GM21717 (cell line): ENCODE measurements at regions not wholly inside any gene's neighbourhood (a gene's known extent, or its start where the extent isn't known, plus 50 kb on each side); places are given as distances from the start of the nearest gene placed in this dataset.
"Not testable (repeated sequence)": the region's sequence is repeated elsewhere in the genome, so short reads cannot be mapped to it uniquely, and the experiment has no call there.

Experiments used
- ATAC-seq: cut with Tn5 transposase; IDR thresholded peaks from one replicate; pipeline ENCODE4 v1.9.1; 2021; ENCODE audit warnings: mild to moderate bottlenecking, moderate library complexity; ENCODE audit not compliant: unreplicated experiment

DNA sequence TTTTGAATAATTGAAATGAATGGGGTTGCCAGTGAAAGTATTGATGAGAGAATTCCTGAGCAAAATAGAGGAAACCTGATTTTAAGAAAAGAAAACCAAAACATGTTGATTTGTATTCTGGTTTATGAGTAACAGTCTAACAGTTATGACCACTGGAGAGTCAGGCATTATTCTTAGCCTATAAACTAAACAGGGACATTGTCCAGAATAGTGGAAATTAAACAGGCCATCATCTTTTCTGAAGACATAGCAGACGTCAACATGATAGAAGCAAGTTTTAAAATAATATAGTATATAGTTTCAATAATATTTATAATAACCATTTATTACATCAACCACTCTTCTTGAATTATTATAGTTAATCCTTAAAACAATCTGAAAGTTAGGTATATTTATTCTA lies 178.3 kb upstream of the MPDZ start:
- no peak for ATAC-seq

DNA sequence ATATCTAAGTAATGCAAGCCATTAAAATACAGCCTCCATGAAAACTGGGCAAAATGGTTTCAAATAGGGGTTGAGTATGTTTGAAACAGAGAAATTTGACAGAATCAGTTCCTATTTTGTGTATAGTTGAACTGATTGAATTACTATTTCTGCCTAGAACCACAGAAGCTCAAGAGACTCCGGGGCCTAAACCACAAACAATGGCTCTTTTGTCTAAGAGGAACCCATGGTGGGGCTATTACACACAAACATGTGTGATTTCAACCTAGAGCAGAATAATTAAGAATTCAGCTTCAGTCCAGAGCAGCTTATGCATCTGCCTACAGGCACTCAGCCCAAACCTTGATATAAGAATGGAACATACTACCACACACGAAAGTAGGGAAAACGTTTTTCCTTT lies 171.2 kb upstream of the MPDZ start:
- no peak for ATAC-seq

DNA sequence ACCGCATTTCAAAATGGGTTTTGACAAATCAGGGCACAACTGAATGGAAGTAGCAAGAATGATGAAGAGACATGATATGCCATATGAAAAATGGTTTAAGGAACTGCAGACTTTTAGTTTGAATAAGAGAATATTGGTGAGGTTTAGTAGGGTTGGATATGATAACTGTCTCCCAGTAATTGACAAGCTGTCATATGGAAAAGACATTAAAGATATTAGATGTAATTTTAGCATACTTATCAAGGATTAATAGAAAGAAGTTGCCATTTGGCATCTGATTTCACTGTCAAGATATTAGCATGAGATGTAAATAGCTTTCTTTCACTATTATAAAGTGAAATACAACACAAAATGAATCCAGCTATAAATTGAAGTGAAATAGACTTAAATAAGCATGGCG lies 169.0 kb upstream of the MPDZ start:
- ATAC-seq: no peak

DNA sequence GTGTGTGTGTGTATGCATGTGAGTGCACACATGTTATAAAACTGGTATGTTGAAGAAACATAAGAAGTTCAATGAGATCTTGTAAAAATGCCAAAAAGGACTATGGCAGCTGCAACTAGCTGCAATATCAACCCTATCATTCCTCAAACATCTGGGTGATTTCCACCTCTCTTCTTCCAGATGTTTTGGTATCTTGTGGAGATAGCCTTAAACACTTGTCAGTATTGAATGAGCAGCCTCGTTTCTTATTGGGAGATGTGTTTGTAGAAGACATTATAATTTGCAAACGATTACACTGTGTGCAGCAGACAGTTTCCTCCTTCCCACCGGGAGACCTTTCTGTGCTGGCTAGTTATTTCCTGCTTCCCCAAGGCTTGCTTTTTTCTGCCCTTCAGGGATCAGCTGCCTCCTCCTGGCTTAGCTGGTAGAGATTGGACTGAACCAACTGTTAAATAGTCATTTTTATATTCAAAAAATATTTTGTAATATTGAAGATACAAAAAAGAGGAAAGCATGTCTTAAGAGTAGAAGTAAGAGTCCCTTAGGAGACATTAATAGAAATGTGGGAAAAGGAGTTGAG lies 168.4 kb upstream of the MPDZ start:
- no peak for ATAC-seq

DNA sequence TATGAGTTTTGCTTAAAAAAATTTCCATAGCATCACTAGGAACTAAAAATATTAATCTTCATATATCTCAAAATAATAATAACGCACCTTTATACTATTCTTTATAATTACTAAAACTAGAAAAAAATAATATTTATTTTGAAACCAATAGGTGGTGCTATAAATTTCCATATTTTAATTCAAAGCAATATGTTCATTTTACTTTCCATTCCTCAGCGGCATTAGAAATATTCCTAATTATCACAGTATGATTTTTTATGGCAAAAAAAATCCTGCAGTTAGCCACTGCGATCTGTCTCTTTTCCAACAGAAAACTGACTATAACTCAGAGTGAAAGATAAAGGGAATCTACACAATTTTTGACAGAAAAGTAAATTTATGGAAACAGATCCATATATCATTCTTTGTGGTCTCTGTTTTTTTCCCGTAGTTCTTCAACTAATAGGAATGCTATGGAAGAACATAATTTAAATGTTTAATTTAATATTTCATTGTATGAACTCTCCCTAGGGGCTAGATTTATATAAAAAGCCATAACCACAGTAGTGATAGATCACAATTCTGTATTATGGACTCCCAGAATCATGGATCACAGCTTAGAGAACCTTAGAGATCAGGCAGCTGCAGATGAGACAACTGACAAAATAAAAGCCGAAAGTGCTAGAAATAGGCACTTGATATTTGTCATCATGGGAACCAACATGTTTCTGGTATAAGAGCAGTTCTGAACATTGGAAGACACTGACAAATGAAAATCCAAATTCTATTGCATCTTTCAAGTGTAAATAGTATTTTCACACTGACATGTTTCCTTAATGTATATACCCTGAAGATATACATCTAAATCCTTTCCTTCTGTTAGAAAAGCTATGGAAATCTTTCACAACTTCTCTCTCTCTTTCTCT lies 167.7 kb upstream of the MPDZ start:
- no peak for ATAC-seq

DNA sequence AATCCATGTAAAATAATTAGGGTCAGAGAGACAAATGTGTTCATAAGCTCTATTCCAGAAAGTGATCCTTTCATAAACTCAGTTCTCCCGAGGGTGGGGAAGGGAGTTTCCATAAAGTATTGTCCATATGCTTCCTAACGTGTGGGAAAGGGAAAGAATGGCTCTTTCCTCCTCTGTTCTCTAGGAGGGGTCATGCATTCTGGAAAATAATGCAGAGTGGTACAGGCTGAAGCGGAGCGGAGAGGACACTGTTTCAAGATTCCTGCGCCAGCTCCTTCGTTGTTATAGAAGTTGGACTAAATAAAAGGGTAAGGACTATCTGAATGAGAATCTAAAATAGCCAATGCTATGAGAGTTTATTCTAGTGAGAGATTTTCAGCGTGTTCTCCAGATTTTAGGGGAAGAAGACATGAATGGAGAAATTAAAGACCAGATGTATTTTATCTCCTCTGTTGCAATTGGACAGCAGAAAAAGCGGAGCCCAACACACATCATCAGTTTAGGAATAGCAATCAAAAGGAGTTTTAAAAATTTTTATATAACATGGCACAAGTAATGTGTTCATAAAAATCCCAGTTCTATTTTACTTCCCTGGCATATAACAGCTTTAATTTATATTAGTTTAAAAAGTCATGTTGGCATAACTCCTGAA lies 166.9 kb upstream of the MPDZ start:
- ATAC-seq: no peak

DNA sequence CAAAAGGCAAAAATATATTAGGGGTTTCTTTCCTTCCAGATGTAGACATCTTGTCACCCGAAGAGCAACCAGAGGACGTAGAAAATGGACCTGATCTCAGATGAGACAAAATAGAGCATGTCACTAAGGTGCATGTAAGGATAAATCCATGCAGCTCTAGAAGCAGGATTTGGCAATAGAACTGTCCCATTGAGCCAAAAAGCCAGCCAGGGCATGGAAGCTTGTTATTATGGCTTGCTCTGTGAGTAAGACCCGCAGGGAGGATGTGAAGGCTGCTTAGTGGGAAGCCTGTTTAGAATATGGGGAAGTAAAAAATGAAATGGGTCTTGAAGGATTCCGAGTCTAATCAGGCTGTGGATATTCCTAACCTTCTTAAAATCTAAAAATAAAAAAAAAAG lies 165.6 kb upstream of the MPDZ start:
- ATAC-seq: no peak

DNA sequence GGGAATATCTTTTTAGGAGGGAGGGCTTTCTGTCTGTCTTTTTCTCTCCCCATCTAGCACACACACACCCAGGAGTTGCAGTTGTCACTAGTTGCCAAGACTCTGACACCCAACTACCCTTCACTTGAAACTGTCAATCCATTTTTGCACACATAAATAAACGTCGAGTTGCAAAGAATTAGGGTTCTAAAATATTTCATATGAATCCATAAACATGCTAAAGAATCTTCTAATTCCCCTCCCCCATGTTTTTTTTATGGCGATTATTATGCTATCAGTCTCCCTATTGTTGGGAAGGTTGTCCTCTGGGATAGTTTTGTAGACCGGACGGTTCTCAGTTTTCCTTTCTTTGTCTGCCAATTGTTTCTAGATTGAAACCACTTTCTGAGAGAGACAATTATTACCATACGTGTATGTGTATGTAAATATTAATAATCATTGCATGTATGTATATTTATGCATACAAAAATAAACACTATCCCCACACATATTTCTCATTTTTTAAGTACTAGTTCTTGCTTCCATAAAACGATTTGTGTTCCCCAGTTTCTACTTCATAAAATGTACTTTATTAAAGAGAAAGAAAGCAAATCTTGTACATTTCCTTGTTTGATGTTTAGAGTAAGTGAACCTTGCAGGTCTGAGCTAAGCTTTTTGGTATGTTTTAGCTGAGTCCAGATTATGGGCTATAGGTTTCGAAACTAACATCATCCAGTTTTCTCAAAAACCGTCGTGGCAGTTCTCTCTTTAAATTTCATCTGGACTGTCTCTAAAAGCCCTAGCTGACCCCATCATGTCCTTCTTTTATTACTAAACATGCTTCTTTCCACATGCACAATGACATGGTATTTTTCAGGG lies 165.0 kb upstream of the MPDZ start:
- no peak for ATAC-seq

DNA sequence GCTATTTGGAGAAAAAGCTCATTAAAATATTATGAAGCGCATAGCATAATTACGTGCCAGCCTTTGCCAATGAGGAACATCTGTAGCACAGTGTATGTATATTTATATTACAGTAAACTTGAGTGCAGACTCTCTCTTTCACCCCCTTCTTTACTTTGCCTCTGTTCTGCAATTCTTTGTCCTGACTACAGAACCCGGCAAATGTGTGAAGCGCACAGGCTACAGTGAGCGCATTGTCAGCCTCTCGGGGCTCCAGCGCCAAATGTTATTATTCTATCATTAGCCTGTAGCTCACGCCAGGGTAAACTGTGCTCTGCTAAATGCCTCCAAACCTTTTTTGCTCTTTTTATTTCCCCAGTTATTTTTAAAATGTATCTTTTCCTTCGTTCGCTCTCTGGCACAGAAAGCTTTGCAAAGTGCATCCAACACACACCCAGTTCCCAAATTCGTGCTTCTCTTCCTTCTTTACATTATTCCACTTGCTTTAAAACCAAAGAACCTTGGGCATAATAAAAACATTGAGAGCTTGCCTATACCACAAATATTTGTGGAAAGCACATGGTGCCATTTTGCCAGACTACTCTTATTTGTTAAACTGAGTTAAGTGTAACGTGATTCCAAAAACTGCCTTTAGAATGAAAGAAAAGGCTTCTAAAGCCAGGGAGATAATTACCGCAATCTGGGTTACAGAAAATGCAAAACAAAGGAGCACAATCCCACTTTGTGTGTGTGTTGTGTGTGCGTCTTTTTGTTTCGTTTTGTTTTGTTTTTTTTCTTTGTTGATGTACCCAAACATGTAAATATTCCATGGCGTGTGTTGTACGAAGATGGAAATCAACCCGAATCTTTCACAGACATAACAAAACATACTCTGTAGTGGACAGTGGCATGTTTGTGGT lies 164.1 kb upstream of the MPDZ start:
- no peak for ATAC-seq

DNA sequence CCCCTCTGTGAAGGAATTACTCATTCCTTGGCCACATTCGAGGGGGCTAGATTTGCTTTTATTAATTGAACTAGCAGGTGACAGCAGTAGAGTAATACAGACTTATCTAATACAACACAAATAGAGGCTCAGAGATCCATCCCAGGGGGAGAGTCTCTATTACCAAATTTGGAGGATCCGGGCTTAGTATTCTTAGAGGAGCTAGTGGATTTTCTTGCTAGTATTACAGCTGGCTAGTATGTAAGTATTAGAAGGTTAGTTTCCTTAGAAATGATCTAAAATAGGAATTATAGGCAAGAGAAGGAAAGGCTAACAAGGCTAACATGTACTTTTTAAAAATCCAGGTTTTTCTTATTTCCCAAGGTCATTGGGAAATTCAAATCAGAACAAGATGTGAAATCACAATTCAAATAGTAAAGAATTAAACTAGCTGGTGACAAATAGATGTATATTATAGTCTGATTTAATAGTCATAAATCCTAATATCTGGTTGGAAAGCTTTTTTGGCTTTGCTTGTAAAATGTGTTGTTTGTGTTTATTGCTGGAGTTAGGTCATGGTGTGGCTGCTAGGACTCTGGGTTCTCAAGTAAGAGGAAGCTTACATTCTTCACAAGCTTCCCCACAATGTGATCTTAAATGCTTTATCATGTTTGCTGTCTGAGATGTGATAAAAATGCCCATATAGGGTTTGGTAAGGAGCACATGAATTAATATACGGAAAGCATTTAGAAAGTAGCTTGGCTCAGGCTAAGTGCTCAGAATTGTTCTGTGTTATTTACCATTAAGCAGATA lies 160.4 kb upstream of the MPDZ start:
- no peak for ATAC-seq

DNA sequence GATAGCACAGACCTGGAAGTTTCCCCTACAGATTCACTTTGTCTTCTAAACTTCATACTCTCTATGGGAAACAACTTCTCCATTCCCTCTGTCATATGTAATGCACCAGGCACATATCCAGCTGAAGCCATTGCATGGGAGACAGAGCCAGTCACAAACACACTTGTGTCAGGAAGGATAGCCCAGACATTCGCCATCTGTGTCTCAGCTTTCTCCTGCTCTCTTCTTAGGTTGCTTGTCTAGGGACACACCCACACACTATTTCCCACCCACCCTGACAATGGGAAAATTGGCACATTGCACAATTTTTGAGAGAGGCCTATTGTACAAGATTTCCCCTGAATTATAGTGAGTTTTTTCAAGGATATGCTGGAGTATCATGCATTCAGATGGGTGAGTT lies 158.4 kb upstream of the MPDZ start:
- no peak for ATAC-seq

DNA sequence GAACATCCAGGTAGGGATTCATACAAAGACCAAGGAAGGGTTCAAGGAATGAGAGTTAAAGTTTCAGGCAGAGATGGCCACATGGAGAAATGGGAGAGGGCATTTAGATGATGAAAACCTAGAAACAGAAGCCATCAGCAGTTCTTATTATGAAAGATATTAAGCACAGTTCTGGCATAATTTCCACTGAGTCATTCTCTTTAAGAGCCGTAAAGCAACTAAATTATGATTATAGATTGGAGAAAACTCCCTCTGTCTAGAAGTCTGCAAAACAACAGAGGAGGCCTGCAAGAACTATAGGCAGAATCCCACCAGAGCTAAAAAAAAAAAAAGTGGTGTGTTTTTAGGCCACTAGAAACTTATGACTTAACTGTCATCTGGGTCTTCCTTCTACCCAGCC lies 157.1 kb upstream of the MPDZ start:
- ATAC-seq: no peak

DNA sequence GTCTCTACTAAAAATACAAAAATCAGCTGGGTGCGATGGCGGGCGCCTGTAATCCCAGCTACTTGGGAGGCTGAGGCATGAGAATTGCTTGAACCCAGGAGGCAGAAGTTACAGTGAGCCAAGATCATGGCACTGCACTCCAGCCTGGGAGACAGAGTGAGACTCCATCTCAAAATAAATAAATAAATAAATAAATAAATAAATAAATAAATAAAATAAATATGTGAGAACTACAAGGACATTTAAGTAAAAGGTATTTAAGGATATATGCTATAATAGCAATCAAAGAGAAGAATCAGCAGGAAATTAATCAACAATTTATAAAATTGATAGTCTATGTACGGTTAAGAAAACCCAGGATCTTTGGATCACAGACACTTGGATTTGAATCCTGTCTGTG lies 154.0 kb upstream of the MPDZ start:
- ATAC-seq: not testable (repeated sequence)

DNA sequence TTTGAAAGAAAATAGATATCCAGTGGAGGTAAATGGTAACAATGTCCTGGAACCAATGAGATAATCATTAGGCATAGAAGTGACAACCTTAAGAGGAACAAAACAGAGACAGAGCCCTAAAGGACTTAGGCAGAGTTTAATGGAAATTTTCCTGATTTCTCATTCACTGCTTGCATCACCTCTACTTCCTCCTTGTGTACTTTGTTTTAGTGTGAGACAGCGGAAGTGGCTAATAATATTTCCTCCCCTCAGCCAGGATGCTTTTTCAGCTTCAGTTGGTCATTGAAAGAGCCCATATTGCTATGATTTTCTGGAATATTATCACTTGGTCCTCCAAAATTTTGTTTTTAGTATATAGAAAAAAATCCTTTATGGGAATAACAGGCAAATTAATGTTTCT lies 153.4 kb upstream of the MPDZ start:
- no peak for ATAC-seq

DNA sequence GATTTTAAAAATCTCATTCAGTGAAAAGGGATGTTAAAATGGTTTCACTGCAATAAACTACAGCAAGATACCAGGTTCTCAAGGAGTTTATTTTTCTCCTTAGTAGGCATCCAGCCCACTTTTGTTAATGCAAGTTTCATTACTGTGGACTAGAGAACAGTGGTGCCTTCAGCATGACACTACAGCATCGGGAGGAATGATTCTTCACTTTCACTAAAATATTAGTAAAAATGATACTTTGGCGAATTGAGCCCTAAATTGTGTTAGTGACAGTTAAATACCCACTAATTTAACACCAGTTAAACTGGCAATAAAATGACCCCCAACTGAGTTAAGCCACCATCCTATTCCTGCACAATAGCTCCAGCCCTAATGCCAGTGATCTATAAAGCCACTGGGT lies 152.2 kb upstream of the MPDZ start:
- no peak for ATAC-seq

DNA sequence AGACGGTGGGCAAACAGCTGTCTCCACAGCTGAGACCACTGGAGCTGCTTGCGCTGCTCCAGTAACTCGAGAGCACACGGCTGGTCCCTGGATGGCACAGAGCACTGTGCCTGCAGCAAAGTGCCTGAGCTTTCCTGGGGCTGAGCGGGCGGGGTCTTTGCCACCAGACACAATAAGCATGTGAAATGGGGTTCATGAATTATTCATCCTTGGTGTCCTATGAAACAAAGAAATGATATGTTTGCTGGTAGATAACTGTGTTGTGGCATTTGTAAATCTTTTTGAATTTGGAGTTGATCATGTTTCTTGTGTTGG lies 151.7 kb upstream of the MPDZ start:
- ATAC-seq: no peak

DNA sequence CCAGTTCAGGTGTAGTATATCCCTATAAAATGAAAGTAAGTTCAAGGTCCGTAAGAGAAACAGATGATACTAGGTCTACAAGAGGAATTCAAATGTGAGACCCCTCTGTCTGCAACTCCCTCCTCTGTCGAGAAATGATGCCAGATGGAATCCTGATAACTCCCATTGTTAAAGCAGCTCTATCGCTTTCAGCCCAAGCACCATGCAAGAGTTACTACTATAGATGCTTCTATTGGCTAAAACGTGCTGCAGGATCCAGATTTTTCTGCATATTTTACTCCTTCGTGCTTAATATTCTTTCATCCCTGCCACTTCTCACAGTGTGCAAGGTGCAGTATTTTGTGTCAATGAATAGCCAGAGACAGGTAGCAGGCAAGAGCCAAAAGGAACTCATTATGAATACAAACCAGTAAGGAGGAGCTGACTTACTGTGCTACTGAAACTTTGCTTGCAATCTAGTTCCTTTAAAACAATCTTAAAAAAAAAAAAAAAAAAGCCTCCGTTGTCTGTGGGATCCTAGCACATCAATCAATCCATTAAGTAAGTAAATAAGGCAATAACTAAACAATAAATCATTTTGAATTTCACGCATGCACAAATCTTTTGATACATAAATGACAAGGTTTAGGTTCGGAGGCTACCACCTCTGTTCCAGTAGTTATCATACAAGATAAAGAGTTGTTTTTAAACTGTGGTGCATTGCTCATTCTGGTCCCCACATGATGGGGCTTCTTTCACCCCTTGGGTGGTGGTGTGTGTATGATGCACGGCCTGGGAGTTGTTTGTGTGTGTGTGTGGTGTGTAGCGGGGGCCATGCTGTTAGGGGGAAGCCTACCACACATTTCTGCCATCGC lies 151.1 kb upstream of the MPDZ start:
- no peak for ATAC-seq

DNA sequence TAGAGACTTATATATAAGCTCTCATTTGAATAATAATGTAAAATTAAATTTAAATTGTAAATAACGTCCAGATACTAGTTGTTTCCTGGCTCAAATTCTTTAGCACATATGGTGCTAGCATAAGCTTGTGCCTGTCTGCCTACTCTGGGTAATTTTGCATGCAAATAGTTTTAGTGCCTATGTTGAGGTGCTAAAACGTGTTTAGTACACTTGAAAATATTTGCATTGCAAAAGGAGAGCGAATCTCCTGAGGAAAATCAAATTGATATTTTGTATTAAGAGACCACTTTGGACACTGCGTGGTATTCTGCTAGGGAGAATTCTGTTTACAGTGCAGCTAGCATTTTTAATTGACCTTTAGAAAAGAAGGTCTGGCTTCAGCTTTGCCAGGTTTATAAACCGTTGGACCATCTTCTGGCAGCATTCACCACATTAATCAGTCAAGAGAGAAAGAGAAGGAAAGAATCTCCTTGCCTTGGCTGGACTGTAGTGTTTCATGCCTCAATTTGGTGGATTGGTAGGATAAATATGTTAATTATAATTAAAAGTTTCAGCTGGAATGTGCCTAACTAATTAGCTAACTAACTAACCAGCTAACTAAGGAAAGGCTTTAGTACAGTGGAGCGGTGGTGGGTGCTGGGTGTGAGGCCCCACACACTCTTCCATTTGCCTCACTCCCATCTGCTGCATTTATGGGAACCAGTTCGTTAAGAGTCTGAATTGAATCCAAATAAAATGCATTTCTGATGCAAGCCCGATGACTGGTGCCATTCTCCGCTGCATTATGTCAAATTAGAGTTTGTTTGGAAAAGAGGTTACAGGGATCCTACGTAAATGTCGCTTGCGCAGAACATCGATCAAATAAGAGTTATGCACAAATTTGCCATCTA lies 150.1 kb upstream of the MPDZ start:
- ATAC-seq: no peak
